WTC11 (cell line): ENCODE measurements at regions not wholly inside any gene's neighbourhood (a gene's known extent, or its start where the extent isn't known, plus 50 kb on each side); places are given as distances from the start of the nearest gene placed in this dataset.
"Not testable (repeated sequence)": the region's sequence is repeated elsewhere in the genome, so short reads cannot be mapped to it uniquely, and the experiment has no call there.

Source experiments
- ATAC-seq: fragments of 200-7000 bp; cut with Tn5 transposase; 2 replicates; pipeline ENCODE4 v1.10.0; 2021; ENCODE audit warnings: mild to moderate bottlenecking, moderate library complexity
- CTCF ChIA-PET: fragments of 300-600 bp; sonication (Branson Sonifier 250); formaldehyde crosslinking; loops from one replicate; lab custom pipeline; 2021; ENCODE audit warnings: antibody characterized with exemption; lab: Charles Lee
- POLR2A ChIA-PET: fragments of 350-600 bp; sonication (Branson Sonifier 250); formaldehyde crosslinking; loops from one replicate; lab custom pipeline; 2021; ENCODE audit warnings: antibody characterized with exemption; lab: Charles Lee
- DNase-seq: peaks from one replicate; pipeline ENCODE4 v3.0.0; 2021; ENCODE audit warnings: low spot score
- H3K27ac Mint-ChIP-seq: 2 replicates; pipeline ENCODE4 v1.8.0; 2021; ENCODE audit warnings: mixed read lengths
- H3K27me3 Mint-ChIP-seq: 2 replicates; pipeline ENCODE4 v1.8.0; 2021; ENCODE audit warnings: low read depth, mild to moderate bottlenecking, moderate library complexity, mixed read lengths
- H3K36me3 Mint-ChIP-seq: 2 replicates; pipeline ENCODE4 v1.8.0; 2021; ENCODE audit warnings: mixed read lengths
- H3K4me1 Mint-ChIP-seq: 2 replicates; pipeline ENCODE4 v1.8.0; 2022; ENCODE audit warnings: mixed read lengths
- H3K4me3 Mint-ChIP-seq: 2 replicates; pipeline ENCODE4 v1.8.0; 2021; ENCODE audit warnings: mild to moderate bottlenecking, moderate library complexity, mixed read lengths
- H3K9me3 Mint-ChIP-seq: 2 replicates; pipeline ENCODE4 v1.8.0; 2021; ENCODE audit warnings: mixed read lengths
- CREB1 ChIP-seq: sonication (generic); formaldehyde crosslinking; IDR thresholded peaks from 2 replicates; pipeline ENCODE4 v1.8.0; 2023; ENCODE audit warnings: mild to moderate bottlenecking, missing genetic modification reagents
- EMX1 ChIP-seq: fragments of 250-450 bp; sonication (Bioruptor Pico); IDR thresholded peaks from 2 replicates; pipeline ENCODE4 v1.8.0; 2021; ENCODE audit warnings: mild to moderate bottlenecking
- ETV6 ChIP-seq: sonication (generic); formaldehyde crosslinking; IDR thresholded peaks from 2 replicates; pipeline ENCODE4 v1.8.1; 2022; ENCODE audit warnings: mild to moderate bottlenecking, missing genetic modification reagents
- GTF2I ChIP-seq: fragments of 250-450 bp; sonication (Bioruptor Pico); conservative IDR thresholded peaks from 2 replicates; pipeline ENCODE4 v1.4.0; 2021; ENCODE audit warnings: mild to moderate bottlenecking
- HMGA2 ChIP-seq: fragments of 250-450 bp; sonication (Bioruptor Pico); IDR thresholded peaks from 2 replicates; pipeline ENCODE4 v1.4.0; 2021; ENCODE audit warnings: mild to moderate bottlenecking, moderate library complexity
- NR1H2 ChIP-seq: sonication (generic); formaldehyde crosslinking; IDR thresholded peaks from 2 replicates; pipeline ENCODE4 v1.9.0; 2021; ENCODE audit warnings: mild to moderate bottlenecking, moderate library complexity, missing genetic modification reagents
- NR2C2 ChIP-seq: sonication (generic); formaldehyde crosslinking; IDR thresholded peaks from 2 replicates; pipeline ENCODE4 v1.8.0; 2022; ENCODE audit warnings: mild to moderate bottlenecking, missing genetic modification reagents
- OVOL2 ChIP-seq: fragments of 250-450 bp; sonication (Bioruptor Pico); IDR thresholded peaks from 2 replicates; pipeline ENCODE4 v1.9.0; 2021; ENCODE audit warnings: mild to moderate bottlenecking, borderline replicate concordance
- PRRX2 ChIP-seq: fragments of 250-450 bp; sonication (Bioruptor Pico); IDR thresholded peaks from 2 replicates; pipeline ENCODE4 v1.8.0; 2021; ENCODE audit warnings: mild to moderate bottlenecking
- RELA ChIP-seq: sonication (generic); formaldehyde crosslinking; IDR thresholded peaks from 2 replicates; pipeline ENCODE4 v1.8.1; 2022; ENCODE audit warnings: missing genetic modification reagents, mild to moderate bottlenecking, borderline replicate concordance
- TP53 ChIP-seq: sonication (generic); formaldehyde crosslinking; IDR thresholded peaks from 2 replicates; pipeline ENCODE4 v1.8.1; 2023; ENCODE audit warnings: mild to moderate bottlenecking, missing genetic modification reagents
- ZBTB21 ChIP-seq: sonication (generic); formaldehyde crosslinking; IDR thresholded peaks from 2 replicates; pipeline ENCODE4 v1.8.1; 2023; ENCODE audit warnings: mild to moderate bottlenecking, missing genetic modification reagents, borderline replicate concordance
- ZNF121 ChIP-seq: sonication (generic); formaldehyde crosslinking; IDR thresholded peaks from 2 replicates; pipeline ENCODE4 v1.8.0; 2023; ENCODE audit warnings: missing genetic modification reagents
- ZNF219 ChIP-seq: sonication (generic); formaldehyde crosslinking; IDR thresholded peaks from 2 replicates; pipeline ENCODE4 v1.8.0; 2023; ENCODE audit warnings: missing genetic modification reagents, mild to moderate bottlenecking, borderline replicate concordance
- TF ChIP-seq, protein P1 (sequence below): fragments of 250-450 bp; sonication (Bioruptor Pico); IDR thresholded peaks from 2 replicates; pipeline ENCODE4 v1.9.0; 2021; ENCODE audit warnings: mild to moderate bottlenecking
- TF ChIP-seq, protein P2 (sequence below): sonication (generic); formaldehyde crosslinking; IDR thresholded peaks from 2 replicates; pipeline ENCODE4 v1.8.1; 2023; ENCODE audit warnings: mild to moderate bottlenecking, missing genetic modification reagents
- TF ChIP-seq, protein P3 (sequence below): fragments of 250-450 bp; sonication (Bioruptor Pico); IDR thresholded peaks from 2 replicates; pipeline ENCODE4 v1.9.0; 2021; ENCODE audit warnings: mild to moderate bottlenecking
- TF ChIP-seq, protein P4 (sequence below): fragments of 250-450 bp; sonication (Bioruptor Pico); IDR thresholded peaks from 2 replicates; pipeline ENCODE4 v2.1.2; 2022; ENCODE audit warnings: mild to moderate bottlenecking, moderate library complexity
- TF ChIP-seq, protein P5 (sequence below): sonication (generic); formaldehyde crosslinking; IDR thresholded peaks from 2 replicates; pipeline ENCODE4 v1.8.0; 2023; ENCODE audit warnings: missing genetic modification reagents, mild to moderate bottlenecking, borderline replicate concordance

DNA sequence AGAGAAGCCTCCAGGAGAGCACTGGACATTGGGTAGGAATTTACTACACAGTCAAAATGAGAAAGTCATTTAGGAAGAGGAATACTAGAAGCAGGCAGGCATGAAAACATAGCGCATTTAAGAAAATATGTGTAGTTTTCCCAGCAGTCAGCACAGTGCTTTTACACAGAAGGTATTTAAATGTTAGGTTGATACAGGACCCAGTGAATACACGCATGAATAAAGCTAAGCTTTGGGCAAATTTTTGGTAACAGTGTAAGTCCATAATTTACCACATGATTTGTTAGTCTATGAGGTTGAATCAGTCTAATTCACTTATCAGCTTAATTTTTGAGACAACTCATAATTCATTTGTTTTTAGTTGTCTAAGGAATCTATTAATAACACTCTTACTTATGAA is 421.7 kb upstream of the CDH20 start:
- no peak overlapping the region for H3K27ac Mint-ChIP-seq
- ChIA-PET CTCF (no interaction called here), POLR2A (no interaction called here)
- no peaks in the 10 kb centered on the region for H3K36me3 Mint-ChIP-seq
- peaks cover 23% of the 10 kb centered on the region for H3K4me1 Mint-ChIP-seq
- no peaks in the 10 kb centered on the region; the same call in 1 of the 2 replicates for H3K27me3 Mint-ChIP-seq
- H3K9me3 Mint-ChIP-seq, result no peaks in the 10 kb centered on the region; the same call in 1 of the 2 replicates
- H3K4me3 Mint-ChIP-seq, result no peak overlapping the region
- TF ChIP-seq GTF2I (CRISPR knock-in tag), result no peak
- no peak for TF ChIP-seq OVOL2
- TF ChIP-seq ZNF219 (CRISPR knock-in tag), result no peak
- TF ChIP-seq, protein P1, sequence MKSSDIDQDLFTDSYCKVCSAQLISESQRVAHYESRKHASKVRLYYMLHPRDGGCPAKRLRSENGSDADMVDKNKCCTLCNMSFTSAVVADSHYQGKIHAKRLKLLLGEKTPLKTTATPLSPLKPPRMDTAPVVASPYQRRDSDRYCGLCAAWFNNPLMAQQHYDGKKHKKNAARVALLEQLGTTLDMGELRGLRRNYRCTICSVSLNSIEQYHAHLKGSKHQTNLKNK, result no peak
- DNase-seq (no peak), ATAC-seq (no peak)

DNA sequence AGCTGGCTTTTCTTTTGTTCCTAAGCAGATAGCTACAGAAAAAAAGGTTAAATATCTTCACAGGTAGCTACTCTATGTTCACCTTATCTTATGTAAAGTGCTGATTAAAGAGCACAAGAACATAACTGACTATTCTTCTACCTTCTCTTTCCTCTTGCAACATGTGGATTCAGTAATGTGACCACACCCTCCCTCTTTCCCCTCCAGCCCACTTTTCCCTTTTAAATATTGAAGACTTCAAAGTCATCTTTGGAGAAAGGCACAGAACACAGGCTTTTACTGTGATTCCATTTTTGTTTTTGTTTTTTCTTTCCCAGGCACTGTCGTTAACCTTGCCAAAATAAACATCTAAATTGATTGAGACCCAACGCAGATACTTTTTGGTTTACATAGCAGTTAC is 418.1 kb upstream of the CDH20 start:
- no peak for DNase-seq
- POLR2A ChIA-PET, result no interaction called here
- ATAC-seq, result no peak
- TF ChIP-seq EMX1 (CRISPR knock-in tag) (no peak), HMGA2 (CRISPR knock-in tag) (no peak), ETV6 (no peak), OVOL2 (no peak), NR2C2 (CRISPR knock-in tag) (no peak), RELA (CRISPR knock-in tag) (no peak), CREB1 (CRISPR knock-in tag) (no peak), NR1H2 (CRISPR knock-in tag) (no peak), TP53 (CRISPR knock-in tag) (no peak), ZBTB21 (CRISPR knock-in tag) (no peak), ZNF121 (CRISPR knock-in tag) (no peak), PRRX2 (CRISPR knock-in tag) (no peak)
- TF ChIP-seq, protein P2, sequence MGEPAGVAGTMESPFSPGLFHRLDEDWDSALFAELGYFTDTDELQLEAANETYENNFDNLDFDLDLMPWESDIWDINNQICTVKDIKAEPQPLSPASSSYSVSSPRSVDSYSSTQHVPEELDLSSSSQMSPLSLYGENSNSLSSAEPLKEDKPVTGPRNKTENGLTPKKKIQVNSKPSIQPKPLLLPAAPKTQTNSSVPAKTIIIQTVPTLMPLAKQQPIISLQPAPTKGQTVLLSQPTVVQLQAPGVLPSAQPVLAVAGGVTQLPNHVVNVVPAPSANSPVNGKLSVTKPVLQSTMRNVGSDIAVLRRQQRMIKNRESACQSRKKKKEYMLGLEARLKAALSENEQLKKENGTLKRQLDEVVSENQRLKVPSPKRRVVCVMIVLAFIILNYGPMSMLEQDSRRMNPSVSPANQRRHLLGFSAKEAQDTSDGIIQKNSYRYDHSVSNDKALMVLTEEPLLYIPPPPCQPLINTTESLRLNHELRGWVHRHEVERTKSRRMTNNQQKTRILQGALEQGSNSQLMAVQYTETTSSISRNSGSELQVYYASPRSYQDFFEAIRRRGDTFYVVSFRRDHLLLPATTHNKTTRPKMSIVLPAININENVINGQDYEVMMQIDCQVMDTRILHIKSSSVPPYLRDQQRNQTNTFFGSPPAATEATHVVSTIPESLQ, result no peak
- TF ChIP-seq, protein P3, sequence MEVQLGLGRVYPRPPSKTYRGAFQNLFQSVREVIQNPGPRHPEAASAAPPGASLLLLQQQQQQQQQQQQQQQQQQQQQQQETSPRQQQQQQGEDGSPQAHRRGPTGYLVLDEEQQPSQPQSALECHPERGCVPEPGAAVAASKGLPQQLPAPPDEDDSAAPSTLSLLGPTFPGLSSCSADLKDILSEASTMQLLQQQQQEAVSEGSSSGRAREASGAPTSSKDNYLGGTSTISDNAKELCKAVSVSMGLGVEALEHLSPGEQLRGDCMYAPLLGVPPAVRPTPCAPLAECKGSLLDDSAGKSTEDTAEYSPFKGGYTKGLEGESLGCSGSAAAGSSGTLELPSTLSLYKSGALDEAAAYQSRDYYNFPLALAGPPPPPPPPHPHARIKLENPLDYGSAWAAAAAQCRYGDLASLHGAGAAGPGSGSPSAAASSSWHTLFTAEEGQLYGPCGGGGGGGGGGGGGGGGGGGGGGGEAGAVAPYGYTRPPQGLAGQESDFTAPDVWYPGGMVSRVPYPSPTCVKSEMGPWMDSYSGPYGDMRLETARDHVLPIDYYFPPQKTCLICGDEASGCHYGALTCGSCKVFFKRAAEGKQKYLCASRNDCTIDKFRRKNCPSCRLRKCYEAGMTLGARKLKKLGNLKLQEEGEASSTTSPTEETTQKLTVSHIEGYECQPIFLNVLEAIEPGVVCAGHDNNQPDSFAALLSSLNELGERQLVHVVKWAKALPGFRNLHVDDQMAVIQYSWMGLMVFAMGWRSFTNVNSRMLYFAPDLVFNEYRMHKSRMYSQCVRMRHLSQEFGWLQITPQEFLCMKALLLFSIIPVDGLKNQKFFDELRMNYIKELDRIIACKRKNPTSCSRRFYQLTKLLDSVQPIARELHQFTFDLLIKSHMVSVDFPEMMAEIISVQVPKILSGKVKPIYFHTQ (CRISPR knock-in tag), result no peak
- TF ChIP-seq, protein P4, sequence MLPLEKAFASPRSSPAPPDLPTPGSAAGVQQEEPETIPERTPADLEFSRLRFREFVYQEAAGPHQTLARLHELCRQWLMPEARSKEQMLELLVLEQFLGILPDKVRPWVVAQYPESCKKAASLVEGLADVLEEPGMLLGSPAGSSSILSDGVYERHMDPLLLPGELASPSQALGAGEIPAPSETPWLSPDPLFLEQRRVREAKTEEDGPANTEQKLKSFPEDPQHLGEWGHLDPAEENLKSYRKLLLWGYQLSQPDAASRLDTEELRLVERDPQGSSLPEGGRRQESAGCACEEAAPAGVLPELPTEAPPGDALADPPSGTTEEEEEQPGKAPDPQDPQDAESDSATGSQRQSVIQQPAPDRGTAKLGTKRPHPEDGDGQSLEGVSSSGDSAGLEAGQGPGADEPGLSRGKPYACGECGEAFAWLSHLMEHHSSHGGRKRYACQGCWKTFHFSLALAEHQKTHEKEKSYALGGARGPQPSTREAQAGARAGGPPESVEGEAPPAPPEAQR, result no peak
- TF ChIP-seq, protein P5, sequence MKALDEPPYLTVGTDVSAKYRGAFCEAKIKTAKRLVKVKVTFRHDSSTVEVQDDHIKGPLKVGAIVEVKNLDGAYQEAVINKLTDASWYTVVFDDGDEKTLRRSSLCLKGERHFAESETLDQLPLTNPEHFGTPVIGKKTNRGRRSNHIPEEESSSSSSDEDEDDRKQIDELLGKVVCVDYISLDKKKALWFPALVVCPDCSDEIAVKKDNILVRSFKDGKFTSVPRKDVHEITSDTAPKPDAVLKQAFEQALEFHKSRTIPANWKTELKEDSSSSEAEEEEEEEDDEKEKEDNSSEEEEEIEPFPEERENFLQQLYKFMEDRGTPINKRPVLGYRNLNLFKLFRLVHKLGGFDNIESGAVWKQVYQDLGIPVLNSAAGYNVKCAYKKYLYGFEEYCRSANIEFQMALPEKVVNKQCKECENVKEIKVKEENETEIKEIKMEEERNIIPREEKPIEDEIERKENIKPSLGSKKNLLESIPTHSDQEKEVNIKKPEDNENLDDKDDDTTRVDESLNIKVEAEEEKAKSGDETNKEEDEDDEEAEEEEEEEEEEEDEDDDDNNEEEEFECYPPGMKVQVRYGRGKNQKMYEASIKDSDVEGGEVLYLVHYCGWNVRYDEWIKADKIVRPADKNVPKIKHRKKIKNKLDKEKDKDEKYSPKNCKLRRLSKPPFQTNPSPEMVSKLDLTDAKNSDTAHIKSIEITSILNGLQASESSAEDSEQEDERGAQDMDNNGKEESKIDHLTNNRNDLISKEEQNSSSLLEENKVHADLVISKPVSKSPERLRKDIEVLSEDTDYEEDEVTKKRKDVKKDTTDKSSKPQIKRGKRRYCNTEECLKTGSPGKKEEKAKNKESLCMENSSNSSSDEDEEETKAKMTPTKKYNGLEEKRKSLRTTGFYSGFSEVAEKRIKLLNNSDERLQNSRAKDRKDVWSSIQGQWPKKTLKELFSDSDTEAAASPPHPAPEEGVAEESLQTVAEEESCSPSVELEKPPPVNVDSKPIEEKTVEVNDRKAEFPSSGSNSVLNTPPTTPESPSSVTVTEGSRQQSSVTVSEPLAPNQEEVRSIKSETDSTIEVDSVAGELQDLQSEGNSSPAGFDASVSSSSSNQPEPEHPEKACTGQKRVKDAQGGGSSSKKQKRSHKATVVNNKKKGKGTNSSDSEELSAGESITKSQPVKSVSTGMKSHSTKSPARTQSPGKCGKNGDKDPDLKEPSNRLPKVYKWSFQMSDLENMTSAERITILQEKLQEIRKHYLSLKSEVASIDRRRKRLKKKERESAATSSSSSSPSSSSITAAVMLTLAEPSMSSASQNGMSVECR (CRISPR knock-in tag), result no peak
- TF ChIP-seq, all 79 proteins: peak for 0
- Mint-ChIP-seq H3K9me3 (no peaks in the 10 kb centered on the region; the same call in 1 of the 2 replicates), H3K4me3 (no peak overlapping the region), H3K4me1 (peaks cover 34% of the 10 kb centered on the region), H3K27ac (no peak overlapping the region), H3K36me3 (no peaks in the 10 kb centered on the region), H3K27me3 (no peaks in the 10 kb centered on the region; the same call in 1 of the 2 replicates)
- CTCF ChIA-PET, result no interaction called here

DNA sequence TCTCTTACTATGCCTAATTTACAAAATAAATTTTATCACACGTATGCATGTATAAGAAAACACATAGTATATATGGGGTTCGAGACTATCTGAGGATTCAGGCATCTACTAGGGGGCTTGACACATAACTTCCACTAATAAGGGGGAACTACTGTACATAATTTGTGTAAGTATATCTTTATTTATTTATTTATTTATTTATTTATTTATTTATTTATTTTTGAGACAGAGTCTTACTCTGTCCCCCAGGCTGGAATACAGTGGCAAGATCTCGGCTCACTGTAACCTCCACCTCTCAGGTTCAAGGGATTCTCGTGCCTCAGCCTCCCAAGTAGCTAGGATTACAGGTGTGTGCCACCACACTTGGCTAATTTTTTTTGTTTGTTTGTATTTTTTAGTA is 414.4 kb upstream of the CDH20 start:
- H3K27ac Mint-ChIP-seq, POLR2A ChIA-PET, ATAC-seq, CTCF ChIA-PET, DNase-seq, H3K27me3 Mint-ChIP-seq, H3K36me3 Mint-ChIP-seq, H3K9me3 Mint-ChIP-seq, H3K4me3 Mint-ChIP-seq: not testable (repeated sequence)
- H3K4me1 Mint-ChIP-seq, result peaks cover 31% of the 10 kb centered on the region
